Stimulated activated naive CD4-positive, alpha-beta T cell treated with Interleukin-2 at 50 U/mL for 16 hours (primary cell): ENCODE measurements at regions not wholly inside any gene's neighbourhood (a gene's known extent, or its start where the extent isn't known, plus 50 kb on each side); places are given as distances from the start of the nearest gene placed in this dataset.

Experiments used
- DNase-seq: peaks from one replicate; lab custom pipeline; 2025; lab: John Stamatoyannopoulos, UW

GRCh38 chr10:2980791-2981360, 86.5 kb upstream of the PFKP start:
- no peak for DNase-seq

DNA sequence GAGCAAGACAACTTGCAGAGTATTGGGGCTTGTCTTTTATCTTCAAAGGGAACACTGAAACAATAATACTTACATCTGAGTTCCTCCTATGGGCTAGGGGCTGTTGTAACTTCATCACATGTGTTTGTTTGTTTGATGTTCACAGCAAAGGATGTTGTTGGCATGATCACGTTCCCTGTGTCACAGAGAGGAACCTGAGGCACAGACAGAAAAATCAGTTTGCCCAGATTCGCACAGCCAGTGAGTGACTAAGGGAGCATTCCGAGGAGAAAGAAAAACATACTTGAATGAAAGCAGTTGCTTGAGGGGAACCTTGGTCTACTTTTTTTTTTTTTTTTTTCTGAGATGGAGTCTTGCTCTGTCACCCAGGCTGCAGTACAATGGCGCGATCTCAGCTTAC, 87.2 kb upstream of the PFKP start:
- DNase-seq: no peak

- no peak for DNase-seq
Observed at GRCh38 chr10:2979306-2979705, 88.0 kb upstream of the PFKP start.

GRCh38 chr10:2978574-2979273, 88.6 kb upstream of the PFKP start:
- no peak for DNase-seq

DNA sequence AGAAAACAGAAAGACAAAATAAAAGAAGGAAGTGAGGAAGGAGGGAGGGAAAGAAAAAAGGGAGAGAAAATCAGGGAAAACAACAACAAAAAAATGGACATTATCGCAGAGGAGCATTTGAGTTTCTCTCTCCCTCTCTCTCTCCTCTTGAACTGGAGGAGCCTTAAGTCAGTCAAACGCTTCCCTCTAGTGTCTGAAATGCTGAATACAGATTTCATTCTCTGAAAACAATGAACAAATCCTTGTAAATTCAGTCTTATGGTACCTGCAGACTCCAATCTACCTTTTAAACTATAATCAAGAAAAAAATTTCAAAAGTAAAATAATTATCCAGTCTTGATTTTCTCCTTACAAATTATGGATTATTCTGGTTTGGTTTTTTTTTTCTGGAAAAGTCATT, 89.2 kb upstream of the PFKP start:
- no peak for DNase-seq

- no peak for DNase-seq
Observed at GRCh38 chr10:2974503-2975207, 92.7 kb upstream of the PFKP start.

- no peak for DNase-seq
Observed at GRCh38 chr10:2974083-2974482, 93.3 kb upstream of the PFKP start.

DNA sequence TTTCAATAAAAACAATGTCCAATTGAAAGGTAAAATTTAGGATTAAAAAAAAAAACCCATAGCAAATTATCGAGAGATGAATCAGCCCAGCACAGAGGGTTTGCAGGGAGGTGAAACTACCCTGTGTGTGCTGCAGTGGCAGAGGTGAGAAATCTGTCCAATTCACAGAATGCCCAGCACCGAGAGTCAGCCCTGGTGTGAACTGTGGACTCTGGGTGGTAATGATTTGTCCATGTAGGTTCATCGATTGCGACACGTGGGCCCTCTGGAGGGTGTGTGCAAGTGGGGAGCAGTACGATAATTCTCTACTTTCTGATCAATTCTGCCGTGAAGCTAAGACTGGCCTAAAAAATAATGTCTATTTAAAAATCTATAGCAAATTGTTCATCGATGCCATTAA, 94.5 kb upstream of the PFKP start:
- no peak for DNase-seq

GRCh38 chr10:2972216-2972615, 95.1 kb upstream of the PFKP start:
- no peak for DNase-seq

DNA sequence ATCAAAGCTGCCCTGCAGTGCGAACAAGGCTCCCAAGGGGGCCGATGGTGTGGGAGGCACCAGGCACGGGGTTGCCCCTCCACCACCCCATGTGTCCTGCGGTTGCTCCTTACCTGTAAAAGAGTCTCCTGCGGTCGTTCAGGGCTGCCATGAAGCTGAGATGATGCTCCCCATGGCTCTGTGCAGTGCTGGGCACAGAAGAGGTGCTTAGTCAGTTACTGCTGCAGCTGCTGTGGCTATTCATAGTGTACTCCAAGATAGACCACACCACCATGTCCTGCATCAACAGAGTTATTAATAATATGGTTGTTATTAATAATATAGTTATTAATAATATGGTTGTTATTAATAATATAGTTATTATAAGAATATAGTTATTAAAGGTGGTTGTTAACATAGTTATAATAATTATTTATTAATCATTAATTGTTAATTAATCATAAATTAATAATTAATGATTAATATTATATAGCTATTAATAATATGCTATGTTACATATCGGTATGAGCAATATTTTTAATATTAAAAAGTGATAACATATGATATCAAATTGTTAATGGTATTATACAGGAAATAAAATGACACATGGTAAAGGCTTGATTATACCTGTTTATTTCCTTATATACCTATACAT, 97.0 kb upstream of the PFKP start:
- DNase-seq: no peak

- no peak for DNase-seq
Observed at GRCh38 chr10:2968401-2969058, 98.8 kb upstream of the PFKP start.

DNA sequence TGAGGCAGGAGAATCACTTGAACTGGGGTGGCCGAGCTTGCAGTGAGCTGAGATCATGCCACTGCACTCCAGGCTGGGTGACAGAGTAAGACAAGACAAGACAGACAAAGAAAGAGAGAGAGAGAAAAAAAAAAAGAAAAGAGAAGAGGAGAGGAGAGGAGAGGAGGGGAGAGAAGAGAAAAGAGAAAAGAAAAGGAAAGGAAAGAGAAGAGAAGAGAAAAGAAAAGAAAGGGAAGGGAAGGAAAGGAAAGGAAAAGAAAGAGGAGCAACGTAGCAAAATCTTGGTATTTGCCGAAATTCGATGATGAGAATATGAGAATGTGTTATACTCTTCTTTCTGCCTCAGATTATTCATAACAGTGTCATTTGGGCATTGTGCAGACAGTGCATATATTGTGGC, 101.2 kb upstream of the PFKP start:
- DNase-seq: no peak

- no peak for DNase-seq
Observed at GRCh38 chr10:2964632-2965296, 102.6 kb upstream of the PFKP start.

DNA sequence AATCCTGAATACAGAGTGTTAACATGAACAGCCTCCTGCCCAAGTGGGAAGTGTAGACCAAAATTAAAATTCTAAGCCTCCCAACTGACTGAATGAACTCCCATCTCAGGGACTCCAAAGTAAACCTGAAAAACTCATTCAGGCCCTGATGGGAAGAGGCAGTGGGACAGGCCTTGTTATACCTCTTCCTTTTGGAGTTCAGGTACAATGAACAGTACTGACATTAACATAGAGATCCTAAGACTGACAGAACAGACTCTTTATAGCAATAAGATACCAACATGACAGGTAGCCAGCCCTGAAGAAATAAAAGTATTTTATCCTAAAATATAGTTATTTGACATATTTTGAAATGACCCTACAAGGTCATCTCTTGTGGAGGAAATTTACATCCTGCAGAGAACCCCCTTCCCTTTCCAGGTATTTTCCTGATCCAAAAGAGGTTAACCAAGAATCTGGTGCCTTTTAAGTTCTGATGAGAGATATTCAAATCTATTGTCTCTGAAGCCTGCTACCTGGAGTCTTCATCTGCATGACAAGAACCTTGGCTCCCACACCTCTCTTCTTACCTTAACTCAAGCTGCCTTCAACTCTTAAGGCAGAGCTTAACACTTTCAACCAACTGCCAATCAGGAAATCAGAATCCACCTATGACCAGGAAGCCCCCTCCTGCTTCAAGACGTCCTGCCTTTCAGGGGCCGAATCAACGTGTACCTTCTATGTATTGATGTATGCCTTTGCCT, 103.3 kb upstream of the PFKP start:
- no peak for DNase-seq

DNA sequence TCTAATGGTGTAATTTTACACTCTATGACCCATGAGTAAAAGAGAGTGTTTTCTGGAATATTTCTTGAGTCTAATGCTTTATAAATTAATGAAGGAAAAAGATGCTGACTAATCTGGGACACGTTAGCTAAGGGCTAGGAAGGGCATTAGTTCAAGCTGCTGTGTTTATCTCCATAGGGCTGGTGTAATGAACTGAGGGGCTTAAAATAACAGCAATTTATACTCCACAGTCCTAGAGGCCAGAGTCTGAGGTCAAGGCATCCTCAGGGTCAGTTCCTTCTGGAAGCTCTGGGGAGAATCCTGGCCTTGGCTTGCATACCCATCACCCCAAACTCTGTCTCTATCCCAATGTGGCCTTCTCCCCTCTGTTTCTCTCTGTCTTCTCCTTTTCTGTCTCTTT, 105.2 kb upstream of the PFKP start:
- no peak for DNase-seq

DNA sequence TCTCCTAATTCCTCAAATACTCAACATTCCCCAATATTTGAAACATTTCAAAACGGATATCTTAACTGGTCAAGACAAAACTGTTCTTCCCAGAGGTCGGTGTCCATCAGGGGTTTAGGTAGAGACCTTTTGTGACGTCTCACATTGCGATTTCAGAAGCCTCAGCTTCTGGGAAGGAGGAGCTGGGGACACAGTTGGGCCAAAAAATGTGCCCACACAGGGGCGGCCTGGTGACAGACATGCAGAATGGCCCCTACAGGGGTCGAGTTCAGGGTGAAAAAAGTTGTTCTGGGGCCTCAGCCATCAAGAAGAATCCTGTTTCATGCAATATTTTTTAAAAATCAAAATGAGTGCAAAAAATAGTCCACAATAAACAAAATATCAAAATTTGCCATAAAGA, 108.7 kb upstream of the PFKP start:
- DNase-seq: no peak

DNA sequence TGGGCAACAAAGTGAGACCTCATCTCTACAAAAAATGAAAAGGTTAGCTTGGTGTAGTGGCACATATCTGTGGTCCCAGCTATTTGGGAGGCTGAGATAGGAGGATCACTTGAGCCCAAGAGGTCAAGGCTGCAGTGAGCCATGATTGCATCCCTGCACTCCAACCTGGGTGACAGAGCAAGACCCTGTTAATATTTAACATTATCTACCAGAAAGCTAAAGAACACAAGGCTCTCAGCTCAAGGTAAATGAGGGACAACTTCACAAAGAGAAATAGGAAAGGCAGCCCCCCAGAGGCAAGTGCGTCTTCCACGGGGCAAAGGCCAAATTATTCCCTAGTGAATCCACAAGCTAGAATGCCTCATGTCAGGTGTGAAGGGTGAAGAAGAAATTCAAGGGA, 109.6 kb upstream of the PFKP start:
- DNase-seq: no peak

GRCh38 chr10:2955064-2955463, 112.3 kb upstream of the PFKP start:
- no peak for DNase-seq

GRCh38 chr10:2953495-2953894, 113.9 kb upstream of the PFKP start:
- DNase-seq: no peak

DNA sequence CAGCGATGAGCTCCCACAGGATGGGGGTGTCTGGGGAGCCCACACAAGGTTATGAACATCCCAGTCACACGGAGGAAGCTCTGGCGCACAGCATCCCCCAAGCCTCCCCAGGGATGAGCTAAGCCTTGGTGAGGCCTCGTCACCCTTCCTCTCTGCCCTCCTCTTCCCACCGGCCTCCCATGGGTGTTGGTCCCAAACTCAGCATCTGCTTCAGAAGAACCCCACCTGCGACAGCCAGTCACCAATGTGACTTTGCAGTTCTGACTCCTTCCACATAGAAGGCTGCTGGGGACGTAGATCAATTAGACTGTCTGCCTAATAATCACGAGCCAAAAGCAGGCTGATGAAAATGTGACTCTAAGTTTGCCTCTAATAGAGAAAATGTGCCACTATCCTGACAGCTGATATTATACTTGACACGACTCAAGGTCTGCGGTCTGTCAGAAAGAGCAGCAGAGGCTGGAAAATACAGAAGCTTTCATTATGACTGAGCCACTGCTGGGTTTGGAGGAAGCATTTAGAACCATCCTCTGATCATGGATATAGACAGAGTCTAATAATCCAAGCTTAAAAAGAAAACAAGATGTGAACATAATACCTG, 116.0 kb upstream of the PFKP start:
- DNase-seq: no peak

- no peak for DNase-seq
Observed at GRCh38 chr10:2950546-2950945, 116.8 kb upstream of the PFKP start.
